Rectal smooth muscle tissue (tissue), 1 donor: ENCODE measurements at regions not wholly inside any gene's neighbourhood (a gene's known extent, or its start where the extent isn't known, plus 50 kb on each side); places are given as distances from the start of the nearest gene placed in this dataset.
"Not testable (repeated sequence)": the region's sequence is repeated elsewhere in the genome, so short reads cannot be mapped to it uniquely, and the experiment has no call there.

Experiments used
- H3K27ac ChIP-seq: one replicate; pipeline ENCODE4 v1.7.0; 2013; ENCODE audit warnings: low read depth, low read length, inconsistent platforms
- H3K27me3 ChIP-seq: one replicate; pipeline ENCODE4 v1.7.0; 2013; ENCODE audit warnings: low read length; ENCODE audit not compliant: control insufficient read depth, insufficient read depth
- H3K36me3 ChIP-seq: one replicate; pipeline ENCODE4 v1.7.0; 2013; ENCODE audit warnings: low read length; ENCODE audit not compliant: control insufficient read depth, insufficient read depth
- H3K4me1 ChIP-seq: one replicate; pipeline ENCODE4 v1.7.0; 2013; ENCODE audit warnings: low read length; ENCODE audit not compliant: control insufficient read depth, insufficient read depth
- H3K4me3 ChIP-seq: one replicate; pipeline ENCODE4 v1.7.0; 2013; ENCODE audit warnings: low read length
- H3K9ac ChIP-seq: one replicate; pipeline ENCODE4 v1.7.0; 2013; ENCODE audit warnings: low read length

DNA sequence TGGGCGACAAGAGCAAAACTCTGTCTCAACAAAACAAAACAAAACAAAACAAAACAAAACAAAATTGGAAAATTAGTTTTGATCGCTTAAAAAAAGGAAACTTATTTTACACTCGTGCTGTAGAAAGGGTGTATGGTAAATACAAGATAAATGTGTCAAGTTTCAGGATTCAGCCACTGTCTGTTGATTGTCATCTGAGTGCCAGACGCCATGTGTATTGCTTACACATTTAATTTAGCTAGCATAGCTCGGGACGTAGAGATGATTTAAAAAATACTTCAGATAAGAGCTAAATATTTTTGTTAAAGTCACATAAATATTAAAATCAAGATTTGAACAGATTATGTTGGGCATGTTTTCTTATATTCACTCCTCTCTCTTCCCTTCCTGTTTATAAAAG lies 568.1 kb upstream of the ZNF804A start:
- Histone ChIP-seq H3K27me3 (no peaks in the 10 kb centered on the region), H3K27ac (no peak overlapping the region), H3K9ac (no peak overlapping the region), H3K4me1 (no peaks in the 10 kb centered on the region), H3K4me3 (no peak overlapping the region), H3K36me3 (no peaks in the 10 kb centered on the region)

DNA sequence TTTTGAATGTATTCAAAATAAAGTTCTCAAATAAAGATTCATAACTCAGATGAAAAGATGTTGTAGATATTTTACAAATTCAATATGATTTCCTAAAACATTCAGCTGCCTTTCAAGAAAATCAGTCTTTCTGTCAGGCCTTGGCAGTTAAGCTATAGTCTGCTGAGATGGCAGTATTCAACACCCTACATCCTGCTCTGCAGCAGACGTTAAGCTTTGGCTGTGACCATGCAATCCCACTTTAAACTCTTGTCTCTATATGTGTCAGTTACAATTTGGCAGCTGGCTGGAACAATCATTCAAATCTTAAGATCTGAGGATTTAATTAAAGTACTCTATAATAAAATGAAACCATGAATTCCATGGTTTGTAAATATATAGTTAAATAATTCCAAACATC lies 567.3 kb upstream of the ZNF804A start:
- H3K4me1 ChIP-seq = no peaks in the 10 kb centered on the region
- no peak overlapping the region for H3K27ac ChIP-seq
- no peaks in the 10 kb centered on the region for H3K36me3 ChIP-seq
- no peak overlapping the region for H3K4me3 ChIP-seq
- H3K27me3 ChIP-seq = no peaks in the 10 kb centered on the region
- no peak overlapping the region for H3K9ac ChIP-seq

DNA sequence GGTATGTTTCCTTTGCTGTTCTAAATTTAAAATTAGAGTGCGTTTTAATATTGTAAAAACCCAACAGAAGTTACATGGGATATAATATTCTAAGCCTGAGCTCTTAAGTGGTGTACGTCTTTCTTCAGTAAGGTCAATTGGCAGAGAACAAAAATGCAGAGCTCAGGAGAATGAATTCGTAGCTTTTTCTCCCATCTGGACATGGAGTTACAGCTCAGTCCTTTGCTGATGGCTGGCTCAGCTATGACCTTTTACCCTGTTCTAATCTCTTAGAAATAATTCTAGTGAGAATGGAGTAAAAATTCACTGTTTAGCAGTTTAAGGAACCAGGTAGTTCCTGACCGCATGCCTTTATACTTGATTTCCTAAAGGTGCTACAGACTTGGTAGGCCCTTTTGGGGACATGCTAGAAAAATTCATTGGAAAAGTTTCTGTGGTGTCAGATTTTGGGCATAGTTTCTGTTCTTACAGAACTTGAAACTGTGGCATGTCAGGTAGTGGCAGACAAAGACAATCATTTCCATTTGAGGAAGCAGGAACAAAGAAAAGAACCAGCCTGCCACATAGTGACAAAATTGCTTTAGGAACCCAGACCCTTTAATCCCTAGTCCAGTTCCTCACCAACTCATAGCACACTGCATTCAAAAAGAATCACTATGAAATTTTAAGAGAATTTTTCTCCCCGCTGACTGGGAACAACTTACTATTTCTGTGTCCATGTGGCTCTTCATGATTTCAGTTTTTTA lies 566.8 kb upstream of the ZNF804A start:
- Histone ChIP-seq H3K4me1 (no peaks in the 10 kb centered on the region), H3K27me3 (no peaks in the 10 kb centered on the region), H3K9ac (no peak overlapping the region), H3K36me3 (no peaks in the 10 kb centered on the region), H3K27ac (no peak overlapping the region), H3K4me3 (no peak overlapping the region)

DNA sequence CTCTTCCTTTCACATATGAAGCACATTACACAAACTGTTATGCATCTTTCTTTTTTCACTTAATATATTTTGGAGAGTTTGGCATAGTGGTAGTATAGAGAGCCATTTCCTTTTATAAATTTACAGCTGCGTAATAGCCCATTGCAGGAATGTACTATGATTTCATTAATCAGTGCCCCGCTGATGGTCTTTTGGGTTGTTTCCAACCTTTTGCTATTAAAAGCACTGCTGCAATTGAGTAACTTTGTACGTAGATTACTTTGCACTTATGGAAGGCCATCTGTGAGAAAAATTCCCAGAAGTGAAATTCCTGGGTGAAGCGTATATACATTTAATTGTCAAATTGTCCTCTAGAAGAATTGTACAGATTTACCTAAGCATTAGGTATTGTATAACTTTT lies 565.3 kb upstream of the ZNF804A start:
- H3K4me1 ChIP-seq = no peaks in the 10 kb centered on the region

DNA sequence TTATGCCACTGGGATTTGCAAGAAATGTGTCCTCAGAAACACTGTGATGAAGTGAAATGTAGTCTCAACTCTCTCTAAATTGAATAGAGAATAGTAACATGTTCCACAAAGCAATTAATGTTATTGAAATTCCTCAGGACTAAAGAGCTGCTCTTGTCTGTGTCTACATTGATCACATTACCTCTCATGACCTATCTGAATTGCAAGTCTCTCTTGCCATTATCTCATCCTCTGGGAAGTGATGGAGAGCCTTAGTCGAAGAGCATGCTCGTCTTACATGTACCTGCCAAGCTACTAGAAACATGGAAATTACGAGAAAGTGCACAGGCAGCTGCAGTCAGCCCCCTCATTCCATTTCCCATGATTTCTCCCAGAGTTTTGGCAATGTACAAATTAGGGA lies 561.1 kb upstream of the ZNF804A start:
- Histone ChIP-seq H3K9ac (no peak overlapping the region), H3K4me1 (no peaks in the 10 kb centered on the region), H3K27me3 (no peaks in the 10 kb centered on the region), H3K36me3 (no peaks in the 10 kb centered on the region), H3K4me3 (no peak overlapping the region), H3K27ac (no peak overlapping the region)

More for the DNA sequence above, 565.3 kb upstream of the ZNF804A start:
- H3K4me3 ChIP-seq = no peak overlapping the region
- no peak overlapping the region for H3K27ac ChIP-seq
- no peaks in the 10 kb centered on the region for H3K27me3 ChIP-seq
- no peak overlapping the region for H3K9ac ChIP-seq
- H3K36me3 ChIP-seq = no peaks in the 10 kb centered on the region

DNA sequence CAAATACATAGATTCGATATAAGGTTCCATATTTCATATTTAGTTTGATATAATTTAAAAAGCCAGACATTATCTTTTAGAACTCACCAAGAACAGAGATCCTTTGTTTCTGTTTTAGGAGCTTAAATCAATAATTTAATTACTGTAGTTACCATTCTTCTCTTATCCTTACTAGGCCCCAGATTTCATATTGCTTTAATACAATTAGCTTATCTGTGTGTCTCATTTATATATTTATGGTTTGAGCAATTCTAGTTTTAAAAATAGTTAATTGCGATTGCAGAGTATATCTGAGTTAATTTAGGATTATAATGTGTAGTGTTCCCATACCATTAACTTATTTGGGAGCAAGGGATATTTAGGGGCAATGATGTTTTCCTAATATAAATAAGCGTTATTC lies 558.8 kb upstream of the ZNF804A start:
- no peaks in the 10 kb centered on the region for H3K27me3 ChIP-seq
- H3K36me3 ChIP-seq = no peaks in the 10 kb centered on the region
- H3K27ac ChIP-seq = no peak overlapping the region
- no peak overlapping the region for H3K4me3 ChIP-seq
- no peaks in the 10 kb centered on the region for H3K4me1 ChIP-seq
- no peak overlapping the region for H3K9ac ChIP-seq

DNA sequence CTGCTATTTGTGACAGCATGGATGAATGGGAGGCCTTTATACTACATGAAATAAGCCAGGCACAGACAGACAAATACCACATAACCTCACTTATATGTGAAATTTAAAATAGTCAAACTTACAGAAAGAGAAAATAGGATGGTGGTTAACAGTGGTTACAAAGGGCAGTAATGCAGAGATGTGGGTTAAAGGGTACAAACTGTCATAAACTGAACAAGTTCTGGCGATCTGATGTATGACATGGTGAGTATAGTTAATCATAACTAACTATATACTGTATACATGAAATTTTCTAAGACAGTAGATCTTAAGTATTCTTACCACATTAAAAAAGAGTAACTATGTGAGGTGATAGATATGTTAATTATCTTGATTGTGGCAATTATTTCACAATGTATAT lies 558.1 kb upstream of the ZNF804A start:
- H3K4me1 ChIP-seq = no peaks in the 10 kb centered on the region
- H3K4me3 ChIP-seq = no peak overlapping the region
- H3K36me3 ChIP-seq = no peaks in the 10 kb centered on the region
- H3K27ac ChIP-seq = no peak overlapping the region
- no peaks in the 10 kb centered on the region for H3K27me3 ChIP-seq
- H3K9ac ChIP-seq = no peak overlapping the region

DNA sequence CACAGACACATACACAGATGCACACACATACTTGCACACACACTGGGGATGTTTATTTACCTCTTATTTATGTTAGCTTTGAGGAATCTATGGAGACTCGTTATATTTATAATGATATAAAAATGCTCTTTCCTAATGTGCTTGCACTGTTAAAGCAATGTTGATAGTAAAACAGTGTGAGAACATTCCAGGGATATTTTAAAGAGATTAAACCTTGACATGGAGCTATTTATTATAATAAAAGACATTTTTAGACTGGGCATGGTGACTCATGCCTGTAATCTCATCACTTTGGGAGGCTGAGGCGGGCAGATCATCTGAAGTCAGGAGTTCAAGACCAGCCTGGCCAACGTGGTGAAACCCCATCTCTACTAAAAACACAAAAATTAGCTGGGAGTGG lies 557.3 kb upstream of the ZNF804A start:
- Histone ChIP-seq H3K4me1 (no peaks in the 10 kb centered on the region), H3K9ac (no peak overlapping the region), H3K27ac (no peak overlapping the region), H3K27me3 (no peaks in the 10 kb centered on the region), H3K4me3 (no peak overlapping the region), H3K36me3 (no peaks in the 10 kb centered on the region)

DNA sequence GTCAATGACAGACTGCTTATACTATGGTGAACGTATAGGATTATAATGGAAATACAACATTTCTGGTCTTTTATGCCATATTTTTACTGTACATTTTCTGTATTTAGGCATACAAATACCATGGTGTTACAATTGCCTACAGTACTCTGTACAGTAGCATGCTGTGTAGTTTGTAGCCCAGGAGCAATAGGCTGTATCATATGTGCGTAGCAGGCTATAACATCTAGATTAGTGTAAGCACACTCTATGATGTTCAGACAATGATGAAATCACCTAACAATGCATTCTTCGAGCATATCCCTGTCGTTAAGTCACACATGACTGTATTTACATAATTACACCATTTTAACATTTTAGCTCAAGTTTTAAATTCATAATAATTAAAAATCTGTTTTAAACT lies 556.6 kb upstream of the ZNF804A start:
- H3K27me3 ChIP-seq = no peaks in the 10 kb centered on the region
- H3K27ac ChIP-seq = no peak overlapping the region
- H3K4me3 ChIP-seq = no peak overlapping the region
- no peak overlapping the region for H3K9ac ChIP-seq
- no peaks in the 10 kb centered on the region for H3K36me3 ChIP-seq
- no peaks in the 10 kb centered on the region for H3K4me1 ChIP-seq

DNA sequence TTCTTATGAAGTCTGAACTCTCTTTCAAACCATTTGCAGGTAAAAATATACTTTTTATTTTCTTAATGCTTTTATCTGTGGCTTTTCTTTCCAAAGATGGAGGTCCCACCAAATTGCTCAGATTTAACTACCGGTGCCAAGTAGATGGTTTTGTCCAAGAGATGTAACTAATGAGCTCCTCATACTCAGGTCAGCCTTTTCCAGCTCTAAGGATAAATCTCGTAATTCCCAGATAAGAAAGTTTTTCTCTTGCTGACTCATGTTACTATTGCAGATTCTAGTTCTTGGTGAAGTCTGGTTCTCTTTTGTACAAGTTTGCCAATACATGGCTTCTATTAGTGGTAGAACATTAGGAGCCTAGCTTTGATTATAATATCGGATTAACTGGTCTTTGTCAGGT lies 550.8 kb upstream of the ZNF804A start:
- Histone ChIP-seq H3K36me3 (no peaks in the 10 kb centered on the region), H3K27me3 (no peaks in the 10 kb centered on the region), H3K27ac (no peak overlapping the region), H3K4me1 (no peaks in the 10 kb centered on the region), H3K4me3 (no peak overlapping the region), H3K9ac (no peak overlapping the region)

DNA sequence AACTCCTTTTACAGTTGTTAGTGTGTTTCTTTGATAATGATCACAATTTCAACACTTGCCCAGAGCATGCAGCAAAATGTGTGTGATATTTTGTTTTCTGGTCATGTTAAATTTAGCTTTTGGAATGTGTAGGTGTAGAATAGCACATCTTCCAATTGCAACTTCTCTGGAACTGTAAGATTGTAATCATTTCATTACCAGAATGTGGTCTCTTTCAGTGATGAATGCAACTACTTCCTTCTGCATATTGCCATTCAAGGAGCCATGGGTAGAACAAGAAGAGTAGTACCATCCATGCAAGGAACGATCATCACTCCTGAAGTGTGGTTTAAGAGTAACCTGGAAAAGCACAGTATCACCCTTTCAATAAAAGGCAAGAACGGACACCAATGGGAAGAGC lies 548.8 kb upstream of the ZNF804A start:
- H3K9ac ChIP-seq = no peak overlapping the region
- H3K27me3 ChIP-seq = no peaks in the 10 kb centered on the region
- no peak overlapping the region for H3K27ac ChIP-seq
- no peak overlapping the region for H3K4me3 ChIP-seq
- H3K4me1 ChIP-seq = no peaks in the 10 kb centered on the region
- H3K36me3 ChIP-seq = no peaks in the 10 kb centered on the region

DNA sequence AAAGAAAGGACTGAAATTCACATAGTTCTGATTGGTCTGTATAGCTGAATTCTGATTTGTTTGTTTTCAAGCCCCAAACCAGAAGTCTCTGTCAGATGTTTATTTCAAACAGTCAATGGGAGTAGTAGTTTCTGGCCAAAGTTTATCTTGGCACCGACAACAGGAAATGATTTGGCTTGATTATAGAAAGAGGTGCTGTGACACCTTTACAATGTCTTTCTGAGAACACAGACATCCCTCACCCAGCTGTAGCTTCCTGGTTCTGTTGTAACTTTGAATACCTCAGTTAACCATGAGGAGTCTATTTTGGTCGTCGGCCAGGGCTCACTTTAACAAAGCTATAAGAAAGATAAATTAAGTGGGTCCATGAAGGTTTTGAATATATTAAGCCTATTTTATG lies 545.0 kb upstream of the ZNF804A start:
- Histone ChIP-seq H3K36me3 (no peaks in the 10 kb centered on the region), H3K27ac (no peak overlapping the region), H3K9ac (no peak overlapping the region), H3K4me1 (no peaks in the 10 kb centered on the region), H3K4me3 (no peak overlapping the region), H3K27me3 (no peaks in the 10 kb centered on the region)

DNA sequence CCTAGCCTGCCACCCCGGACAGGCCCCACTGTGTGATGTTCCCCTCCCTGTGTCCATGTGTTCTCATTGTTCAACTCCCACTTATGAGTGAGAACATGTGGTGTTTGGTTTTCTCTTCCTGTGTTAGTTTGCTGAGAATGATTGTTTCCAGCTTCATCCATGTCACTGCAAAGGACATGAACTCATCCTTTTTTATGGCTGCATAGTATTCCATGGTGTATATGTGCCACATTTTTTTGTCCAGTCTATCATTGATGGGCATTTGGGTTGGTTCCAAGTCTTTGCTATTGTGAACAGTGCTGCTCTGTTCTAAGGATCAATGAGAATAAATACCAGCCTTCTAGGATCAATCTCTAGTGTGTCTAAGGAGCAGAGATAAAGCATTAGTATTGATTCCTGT lies 543.9 kb upstream of the ZNF804A start:
- H3K4me3 ChIP-seq, H3K36me3 ChIP-seq, H3K27me3 ChIP-seq, H3K9ac ChIP-seq, H3K27ac ChIP-seq, H3K4me1 ChIP-seq: not testable (repeated sequence)
